Sciatic nerve (tissue), 2 donors: ENCODE measurements at regions not wholly inside any gene's neighbourhood (a gene's known extent, or its start where the extent isn't known, plus 50 kb on each side); places are given as distances from the start of the nearest gene placed in this dataset.

ENCODE experiments used
- ATAC-seq: fragments of 200-7000 bp; cut with Tn5 transposase; one replicate; pipeline ENCODE4 v1.9.1; 2020; ENCODE audit warnings: mild to moderate bottlenecking, moderate library complexity
- DNase-seq: peaks from one replicate; pipeline ENCODE4 v3.0.0-alpha.2; 2020; ENCODE audit warnings: low spot score
- intact Hi-C: fragments of 100-400 bp; cut with DNase I; formaldehyde crosslinking; loops from one replicate; pipeline ENCODE4 v1.14.2; 2022
- donor health status: DM: no; HTN: no; CAD: no.
- donor health status: DM: no; HTN: no; CAD: no.

GRCh38 chr13:31920727-31921100 lies 110.9 kb upstream of the FRY start:
- no peak for ATAC-seq
- intact Hi-C loops = no loop called here

GRCh38 chr13:31922724-31923123 lies 108.8 kb upstream of the FRY start:
- DNase-seq = no peak
- ATAC-seq = no peak

More at GRCh38 chr13:31920727-31921100, 110.9 kb upstream of the FRY start:
- no peak for DNase-seq

GRCh38 chr13:31923134-31923763 lies 108.3 kb upstream of the FRY start:
- intact Hi-C loops = no loop called here
- ATAC-seq = no peak
- DNase-seq = no peak

More at GRCh38 chr13:31922724-31923123, 108.8 kb upstream of the FRY start:
- intact Hi-C loops = no loop called here

GRCh38 chr13:31925079-31925478 lies 106.5 kb upstream of the FRY start:
- intact Hi-C loops = no loop called here
- no peak for DNase-seq
- no peak for ATAC-seq

- no peak for ATAC-seq
- intact Hi-C loops = no loop called here
- DNase-seq = no peak
Observed at GRCh38 chr13:31927219-31927653, 104.3 kb upstream of the FRY start.

GRCh38 chr13:31929031-31929770 lies 102.4 kb upstream of the FRY start:
- DNase-seq = no peak
- intact Hi-C loops = no loop called here
- no peak for ATAC-seq

- DNase-seq (no peak), ATAC-seq (no peak)
- intact Hi-C loops = no loop called here
Observed at GRCh38 chr13:31930490-31930889, 101.1 kb upstream of the FRY start.

- intact Hi-C loops = no loop called here
- ATAC-seq (no peak), DNase-seq (no peak)
Observed at GRCh38 chr13:31930901-31931522, 100.6 kb upstream of the FRY start.

GRCh38 chr13:31937436-31937835 lies 94.1 kb upstream of the FRY start:
- DNase-seq (no peak), ATAC-seq (no peak)
- intact Hi-C loops = no loop called here

GRCh38 chr13:31940076-31940475 lies 91.5 kb upstream of the FRY start:
- intact Hi-C loops = no loop called here
- no peak for DNase-seq
- no peak for ATAC-seq

- DNase-seq (no peak), ATAC-seq (no peak)
- intact Hi-C loops = no loop called here
Observed at GRCh38 chr13:31943591-31943990, 88.0 kb upstream of the FRY start.

- ATAC-seq (no peak), DNase-seq (no peak)
- intact Hi-C loops = no loop called here
Observed at GRCh38 chr13:31944262-31945160, 87.1 kb upstream of the FRY start.

- ATAC-seq (peak; percentile 66), DNase-seq (peak; percentile 79)
- intact Hi-C loops = no loop called here
Observed at GRCh38 chr13:31945202-31945961, 86.2 kb upstream of the FRY start.

- no peak for DNase-seq
- no peak for ATAC-seq
- intact Hi-C loops = no loop called here
Observed at GRCh38 chr13:31946091-31946770, 85.3 kb upstream of the FRY start.

- DNase-seq = no peak
- intact Hi-C loops = no loop called here
- ATAC-seq = no peak
Observed at GRCh38 chr13:31947105-31947504, 84.5 kb upstream of the FRY start.

- ATAC-seq (no peak), DNase-seq (no peak)
- intact Hi-C loops = no loop called here
Observed at GRCh38 chr13:31947506-31947905, 84.1 kb upstream of the FRY start.

GRCh38 chr13:31949486-31949885 lies 82.1 kb upstream of the FRY start:
- intact Hi-C loops = no loop called here
- ATAC-seq = no peak
- no peak for DNase-seq

- DNase-seq (no peak), ATAC-seq (no peak)
- intact Hi-C loops = no loop called here
Observed at GRCh38 chr13:31950111-31950815, 81.3 kb upstream of the FRY start.
